Left ventricle myocardium inferior (tissue), 1 donor: ENCODE measurements at regions not wholly inside any gene's neighbourhood (a gene's known extent, or its start where the extent isn't known, plus 50 kb on each side); places are given as distances from the start of the nearest gene placed in this dataset.

Source experiments
- DNase-seq: peaks from one replicate; pipeline ENCODE4 v3.0.0-alpha.2; 2020
- H3K27ac ChIP-seq: fragments of 200-600 bp; replicated peaks from 2 replicates; pipeline ENCODE4 v1.8.0; 2021
- H3K27me3 ChIP-seq: fragments of 200-600 bp; 2 replicates; pipeline ENCODE4 v1.8.0; 2021; ENCODE audit warnings: low read depth
- H3K36me3 ChIP-seq: fragments of 200-600 bp; 2 replicates; pipeline ENCODE4 v1.8.0; 2021
- H3K4me1 ChIP-seq: fragments of 200-600 bp; 2 replicates; pipeline ENCODE4 v1.8.0; 2021
- H3K4me3 ChIP-seq: fragments of 200-600 bp; 2 replicates; pipeline ENCODE4 v1.8.0; 2021; ENCODE audit warnings: mild to moderate bottlenecking, moderate library complexity
- H3K9me3 ChIP-seq: fragments of 200-600 bp; replicated peaks from 2 replicates; pipeline ENCODE4 v1.8.0; 2021
- intact Hi-C: fragments of 100-400 bp; cut with micrococcal nuclease; formaldehyde crosslinking; loops from one replicate; pipeline ENCODE4 v1.11.0; 2022
- TF ChIP-seq, protein P1 (sequence below): fragments of 200-600 bp; IDR thresholded peaks from 2 replicates; pipeline ENCODE4 v1.8.0; 2021; ENCODE audit warnings: antibody characterized with exemption, mild to moderate bottlenecking, borderline replicate concordance
- donor health status: DM: no; HTN: yes; CAD: no; lungs with severe emphysema.

DNA sequence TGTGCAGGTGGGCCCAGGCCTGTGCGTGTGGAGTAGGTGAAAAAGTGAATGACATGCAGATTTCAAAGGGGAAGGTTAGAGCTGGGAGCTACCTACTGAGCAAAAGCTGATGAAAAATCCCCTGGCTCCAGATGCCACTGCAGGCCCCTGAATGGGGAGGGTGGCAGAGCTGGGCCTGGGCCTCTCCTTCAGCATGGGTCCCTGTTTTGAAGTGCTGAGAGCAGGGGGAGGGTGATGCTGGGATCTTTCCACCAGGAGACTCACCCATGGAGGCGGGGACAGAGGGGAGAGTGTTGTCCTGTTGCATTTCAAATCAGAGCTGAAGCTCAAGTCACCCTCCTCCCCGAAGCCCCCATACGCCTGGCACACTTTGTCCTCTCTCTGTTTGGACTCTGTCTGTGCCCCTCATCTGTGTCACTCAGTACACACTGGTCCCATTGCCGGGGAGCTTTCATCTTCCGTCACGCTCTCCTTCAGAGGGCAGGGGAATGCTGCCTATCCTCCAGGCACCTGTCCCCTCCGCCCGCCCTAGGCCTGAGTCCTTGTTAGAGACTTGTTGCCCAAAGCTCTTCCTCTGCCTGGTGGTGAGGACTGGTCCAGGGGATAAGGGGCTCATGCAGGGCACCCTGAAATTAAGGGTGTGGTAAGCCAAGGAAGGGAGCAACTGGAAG lies 206.6 kb downstream of the HAUS1 start:
- intact Hi-C loops: no loop called here
- H3K4me3 ChIP-seq: no peak overlapping the region
- no peaks in the 10 kb centered on the region for H3K36me3 ChIP-seq
- DNase-seq: no peak
- H3K9me3 ChIP-seq: peaks cover 15% of the 10 kb centered on the region
- TF ChIP-seq, protein P1, sequence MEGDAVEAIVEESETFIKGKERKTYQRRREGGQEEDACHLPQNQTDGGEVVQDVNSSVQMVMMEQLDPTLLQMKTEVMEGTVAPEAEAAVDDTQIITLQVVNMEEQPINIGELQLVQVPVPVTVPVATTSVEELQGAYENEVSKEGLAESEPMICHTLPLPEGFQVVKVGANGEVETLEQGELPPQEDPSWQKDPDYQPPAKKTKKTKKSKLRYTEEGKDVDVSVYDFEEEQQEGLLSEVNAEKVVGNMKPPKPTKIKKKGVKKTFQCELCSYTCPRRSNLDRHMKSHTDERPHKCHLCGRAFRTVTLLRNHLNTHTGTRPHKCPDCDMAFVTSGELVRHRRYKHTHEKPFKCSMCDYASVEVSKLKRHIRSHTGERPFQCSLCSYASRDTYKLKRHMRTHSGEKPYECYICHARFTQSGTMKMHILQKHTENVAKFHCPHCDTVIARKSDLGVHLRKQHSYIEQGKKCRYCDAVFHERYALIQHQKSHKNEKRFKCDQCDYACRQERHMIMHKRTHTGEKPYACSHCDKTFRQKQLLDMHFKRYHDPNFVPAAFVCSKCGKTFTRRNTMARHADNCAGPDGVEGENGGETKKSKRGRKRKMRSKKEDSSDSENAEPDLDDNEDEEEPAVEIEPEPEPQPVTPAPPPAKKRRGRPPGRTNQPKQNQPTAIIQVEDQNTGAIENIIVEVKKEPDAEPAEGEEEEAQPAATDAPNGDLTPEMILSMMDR: no peak
- no peaks in the 10 kb centered on the region for H3K27me3 ChIP-seq
- H3K4me1 ChIP-seq: no peaks in the 10 kb centered on the region
- H3K27ac ChIP-seq: no peak overlapping the region

DNA sequence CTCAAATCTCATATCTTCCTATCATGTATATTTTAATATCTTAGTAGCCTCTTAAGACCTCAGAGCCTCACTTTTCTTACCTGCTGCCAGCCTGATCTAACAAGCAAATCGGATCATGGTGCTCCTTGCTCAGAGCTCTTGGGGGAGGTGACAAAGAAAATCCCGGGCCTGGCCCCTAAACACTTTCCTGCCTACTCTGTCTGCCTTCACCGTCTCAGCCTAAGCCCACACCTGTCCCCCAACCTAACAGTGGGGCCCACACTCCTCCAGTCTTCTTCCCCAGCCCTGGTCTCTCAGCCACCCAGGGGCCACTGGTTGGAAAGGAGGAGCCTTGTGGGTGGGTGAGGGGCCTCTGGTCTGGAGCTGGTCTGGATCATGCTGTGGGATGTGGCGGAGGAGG lies 207.3 kb downstream of the HAUS1 start:
- Histone ChIP-seq H3K4me3 (no peak overlapping the region), H3K4me1 (no peaks in the 10 kb centered on the region), H3K36me3 (no peaks in the 10 kb centered on the region), H3K27me3 (no peaks in the 10 kb centered on the region), H3K9me3 (peaks cover 10% of the 10 kb centered on the region), H3K27ac (no peak overlapping the region)
- TF ChIP-seq, protein P1: no peak
- no peak for DNase-seq
- intact Hi-C loops: no loop called here

DNA sequence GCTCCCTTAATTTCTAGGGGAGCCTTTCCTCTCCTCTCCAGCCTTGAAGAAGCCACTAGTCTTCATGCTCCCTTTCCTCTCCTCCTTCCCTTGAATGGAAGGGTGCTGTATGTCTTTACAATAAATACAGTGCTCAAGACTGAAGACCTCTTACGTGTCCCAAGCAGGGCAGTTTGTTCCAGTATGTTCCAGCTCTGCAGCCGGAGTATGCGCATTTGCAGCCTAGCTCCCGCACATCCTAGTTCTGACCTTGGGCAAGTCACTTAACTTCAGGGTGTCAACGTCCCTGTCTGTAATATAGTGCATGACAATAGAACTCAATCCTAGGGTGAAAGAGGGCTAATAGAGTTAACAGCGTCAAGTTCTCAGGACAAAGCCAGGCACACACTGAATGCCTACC lies 208.0 kb downstream of the HAUS1 start:
- intact Hi-C loops: no loop called here
- Histone ChIP-seq H3K4me1 (no peaks in the 10 kb centered on the region), H3K27me3 (no peaks in the 10 kb centered on the region), H3K4me3 (no peak overlapping the region), H3K27ac (no peak overlapping the region), H3K9me3 (peaks cover 4% of the 10 kb centered on the region), H3K36me3 (no peaks in the 10 kb centered on the region)
- DNase-seq: no peak
- TF ChIP-seq, protein P1: no peak

DNA sequence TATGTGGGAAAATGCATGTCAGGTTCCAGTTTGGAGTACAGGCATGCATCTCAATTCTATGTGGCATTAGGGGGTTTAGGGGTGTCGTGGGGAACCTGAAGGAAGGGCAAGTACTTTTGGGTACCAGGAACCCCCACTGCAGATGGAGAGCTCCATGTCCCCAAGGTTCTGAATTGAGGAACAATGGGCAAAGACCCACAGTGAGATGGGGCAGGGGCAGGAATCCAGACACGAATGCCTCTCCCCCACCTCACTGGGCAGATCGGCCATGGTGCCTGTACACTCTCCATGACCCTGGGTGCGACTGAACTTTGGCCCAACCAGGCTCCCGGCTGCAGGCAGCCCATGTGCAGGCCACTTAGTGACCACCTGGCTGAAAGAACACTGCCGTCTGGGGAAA lies 209.3 kb downstream of the HAUS1 start:
- H3K36me3 ChIP-seq: no peaks in the 10 kb centered on the region
- H3K27ac ChIP-seq: no peak overlapping the region
- H3K27me3 ChIP-seq: no peaks in the 10 kb centered on the region
- no peak for DNase-seq
- no peak overlapping the region for H3K4me3 ChIP-seq
- intact Hi-C loops: no loop called here
- no peaks in the 10 kb centered on the region for H3K4me1 ChIP-seq
- H3K9me3 ChIP-seq: no peaks in the 10 kb centered on the region
- TF ChIP-seq, protein P1: no peak

DNA sequence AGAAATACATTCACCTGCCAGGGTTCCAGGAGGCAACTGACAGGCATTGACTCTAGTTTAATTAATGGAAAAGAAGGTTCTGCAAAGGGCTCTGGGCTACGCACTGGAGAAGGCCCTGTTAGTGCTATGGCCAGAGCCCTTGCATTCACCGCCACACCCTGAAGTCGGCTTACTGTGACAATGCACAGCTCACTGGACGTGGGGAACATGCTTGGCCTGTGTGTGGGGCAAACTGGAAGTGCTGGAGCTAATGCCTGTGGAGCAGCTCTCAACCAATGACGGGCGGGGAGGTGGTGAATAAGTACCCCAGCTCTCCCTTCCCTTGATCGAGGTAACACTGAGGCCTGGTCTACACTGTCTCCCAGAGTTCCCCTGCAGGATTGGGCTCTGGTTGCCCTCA lies 209.8 kb downstream of the HAUS1 start:
- intact Hi-C loops: no loop called here
- DNase-seq: no peak
- H3K36me3 ChIP-seq: no peaks in the 10 kb centered on the region
- H3K4me3 ChIP-seq: no peak overlapping the region
- no peaks in the 10 kb centered on the region for H3K27me3 ChIP-seq
- H3K4me1 ChIP-seq: no peaks in the 10 kb centered on the region
- TF ChIP-seq, protein P1: no peak
- H3K9me3 ChIP-seq: no peaks in the 10 kb centered on the region
- no peak overlapping the region for H3K27ac ChIP-seq
